IMR-90 (cell line): ENCODE measurements at regions not wholly inside any gene's neighbourhood (a gene's known extent, or its start where the extent isn't known, plus 50 kb on each side); places are given as distances from the start of the nearest gene placed in this dataset.

ENCODE experiments used
- ATAC-seq: fragments of 200-7000 bp; cut with Tn5 transposase; 2 replicates; pipeline ENCODE4 v1.9.1; 2020; ENCODE audit warnings: low read depth, mild to moderate bottlenecking, moderate library complexity
- BruUV-seq: library from RNA; stranded (reverse); fragments of 400-500 nt; replicated peaks from 2 replicates; lab custom pipeline; 2021; lab: Mats Ljungman, UMichigan
- CTCF ChIA-PET: fragments of 300-600 bp; formaldehyde crosslinking; extraction: SDS; loops from one replicate; lab custom pipeline; 2021; ENCODE audit warnings: antibody characterized with exemption; lab: Yijun Ruan, JAX
- POLR2A ChIA-PET: fragments of 300-600 bp; sonication (Branson Sonifier 250); formaldehyde crosslinking; loops from one replicate; lab custom pipeline; 2022; ENCODE audit warnings: antibody characterized with exemption; ENCODE audit not compliant: unreplicated experiment; lab: Charles Lee
- DNase-seq: peaks from one replicate; pipeline ENCODE4 v3.0.0; 2013
- H2AFZ ChIP-seq: replicated peaks from 2 replicates; pipeline ENCODE3; 2013; ENCODE audit warnings: low read length, mild to moderate bottlenecking; ENCODE audit not compliant: poor library complexity
- H2AK5ac ChIP-seq: 2 replicates; pipeline ENCODE4 v1.6.1; 2013; ENCODE audit warnings: low read depth, low read length, inconsistent platforms
- H2AK9ac ChIP-seq: replicated peaks from 2 replicates; pipeline ENCODE3; 2013; ENCODE audit warnings: mild to moderate bottlenecking, low read depth, low read length, moderate library complexity; ENCODE audit not compliant: poor library complexity
- H2BK120ac ChIP-seq: 2 replicates; pipeline ENCODE4 v1.6.1; 2013; ENCODE audit warnings: low read depth, low read length, inconsistent platforms
- H2BK15ac ChIP-seq: 3 replicates; pipeline ENCODE4 v1.6.1; 2013; ENCODE audit warnings: low read depth, low read length, inconsistent platforms
- H2BK20ac ChIP-seq: 2 replicates; pipeline ENCODE4 v1.6.1; 2013; ENCODE audit warnings: low read depth, mild to moderate bottlenecking, inconsistent platforms, low read length, moderate library complexity
- H2BK5ac ChIP-seq: 2 replicates; pipeline ENCODE4 v1.6.1; 2013; ENCODE audit warnings: mild to moderate bottlenecking, low read depth, low read length, inconsistent platforms; ENCODE audit not compliant: poor library complexity, severe bottlenecking
- H3K14ac ChIP-seq: replicated peaks from 2 replicates; pipeline ENCODE4 v1.6.1; 2013; ENCODE audit warnings: low read depth, low read length, inconsistent platforms
- H3K18ac ChIP-seq: 2 replicates; pipeline ENCODE4 v1.6.1; 2013; ENCODE audit warnings: low read depth, low read length, control low read depth
- H3K23ac ChIP-seq: 2 replicates; pipeline ENCODE4 v1.6.1; 2013; ENCODE audit warnings: low read depth, low read length, inconsistent platforms
- H3K27ac ChIP-seq: 2 replicates; pipeline ENCODE4 v1.5.1; 2013; ENCODE audit warnings: mild to moderate bottlenecking, control low read depth, low read length; ENCODE audit not compliant: insufficient read depth
- H3K27me3 ChIP-seq: 2 replicates; pipeline ENCODE4 v1.6.1; 2013; ENCODE audit warnings: low read length; ENCODE audit not compliant: control insufficient read depth, insufficient read depth
- H3K36me3 ChIP-seq: 2 replicates; pipeline ENCODE4 v1.6.1; 2013; ENCODE audit warnings: low read length, mixed read lengths; ENCODE audit not compliant: control insufficient read depth, insufficient read depth
- H3K4ac ChIP-seq: 2 replicates; pipeline ENCODE4 v1.6.1; 2013; ENCODE audit warnings: low read depth, low read length, inconsistent platforms
- H3K4me1 ChIP-seq: 2 replicates; pipeline ENCODE4 v1.6.1; 2013; ENCODE audit warnings: low read length, mixed read lengths; ENCODE audit not compliant: control insufficient read depth, insufficient read depth
- H3K4me2 ChIP-seq: 2 replicates; pipeline ENCODE4 v1.6.1; 2013; ENCODE audit warnings: low read depth, mild to moderate bottlenecking, control low read depth, low read length, moderate library complexity
- H3K4me3 ChIP-seq: 2 replicates; pipeline ENCODE4 v1.5.1; 2013; ENCODE audit warnings: low read depth, mild to moderate bottlenecking, control low read depth, low read length, moderate library complexity; ENCODE audit not compliant: insufficient read depth
- H3K56ac ChIP-seq: 2 replicates; pipeline ENCODE4 v1.6.1; 2013; ENCODE audit warnings: low read length, inconsistent platforms; ENCODE audit not compliant: insufficient read depth; ENCODE audit errors: extremely low read depth
- H3K79me1 ChIP-seq, 2 experiments: 2 replicates each; pipeline ENCODE4 v1.6.1; 2013; ENCODE audit warnings: low read length in 2 of 2, inconsistent platforms in 1 of 2, low read depth in 1 of 2
- H3K9ac ChIP-seq: 2 replicates; pipeline ENCODE4 v1.6.1; 2013; ENCODE audit warnings: low read depth, low read length, control low read depth
- H3K9me1 ChIP-seq: 2 replicates; pipeline ENCODE4 v1.6.1; 2013; ENCODE audit warnings: low read length, inconsistent platforms; ENCODE audit not compliant: insufficient read depth
- H3K9me3 ChIP-seq: 2 replicates; pipeline ENCODE4 v1.6.1; 2013; ENCODE audit warnings: low read length; ENCODE audit not compliant: control insufficient read depth, insufficient read depth
- H4K20me1 ChIP-seq: 2 replicates; pipeline ENCODE4 v1.6.1; 2013; ENCODE audit warnings: low read length, inconsistent platforms; ENCODE audit not compliant: insufficient read depth
- H4K5ac ChIP-seq: 2 replicates; pipeline ENCODE4 v1.6.1; 2013; ENCODE audit warnings: mild to moderate bottlenecking, low read depth, low read length, control low read depth
- H4K8ac ChIP-seq, 2 experiments: 2 replicates each; pipeline ENCODE4 v1.6.1; 2013; ENCODE audit warnings: low read depth in 2 of 2, low read length in 2 of 2, control low read depth in 1 of 2, inconsistent platforms in 1 of 2
- H4K91ac ChIP-seq: 2 replicates; pipeline ENCODE4 v1.6.1; 2013; ENCODE audit warnings: low read depth, low read length, inconsistent platforms; ENCODE audit not compliant: insufficient read depth
- CEBPB ChIP-seq: IDR thresholded peaks from 2 replicates; pipeline ENCODE4 v1.6.1; 2012; ENCODE audit warnings: low read depth, low read length, improper control_type of control experiment
- CHD1 ChIP-seq: IDR thresholded peaks from 2 replicates; pipeline ENCODE4 v1.6.1; 2012; ENCODE audit warnings: low read depth, low read length, improper control_type of control experiment
- FOS ChIP-seq: fragments of 150-350 bp; IDR thresholded peaks from 2 replicates; pipeline ENCODE4 v1.6.1; 2016; ENCODE audit warnings: low read depth, low read length
- MAFK ChIP-seq: IDR thresholded peaks from 2 replicates; pipeline ENCODE4 v1.6.1; 2012; ENCODE audit warnings: low read depth, low read length, improper control_type of control experiment
- MXI1 ChIP-seq: IDR thresholded peaks from 2 replicates; pipeline ENCODE4 v1.6.1; 2012; ENCODE audit warnings: low read depth, mild to moderate bottlenecking, low read length, moderate library complexity, borderline replicate concordance
- NFE2L2 ChIP-seq: fragments of 150-350 bp; IDR thresholded peaks from 2 replicates; pipeline ENCODE4 v1.6.1; 2016; ENCODE audit warnings: low read depth, mild to moderate bottlenecking, low read length
- POLR2A ChIP-seq: IDR thresholded peaks from 2 replicates; pipeline ENCODE4 v1.6.1; 2012; ENCODE audit warnings: mild to moderate bottlenecking, low read depth, low read length
- RAD21 ChIP-seq: IDR thresholded peaks from 2 replicates; pipeline ENCODE4 v1.6.1; 2012; ENCODE audit warnings: low read length, improper control_type of control experiment
- RCOR1 ChIP-seq: IDR thresholded peaks from 2 replicates; pipeline ENCODE4 v1.6.1; 2012; ENCODE audit warnings: mild to moderate bottlenecking, low read length, improper control_type of control experiment; ENCODE audit not compliant: insufficient replicate concordance
- RFX5 ChIP-seq: IDR thresholded peaks from 2 replicates; pipeline ENCODE4 v1.8.0; 2012; ENCODE audit warnings: low read depth, mild to moderate bottlenecking, low read length, moderate library complexity
- SMC3 ChIP-seq: fragments of 150-350 bp; IDR thresholded peaks from 2 replicates; pipeline ENCODE4 v1.6.1; 2016; ENCODE audit warnings: low read depth, mild to moderate bottlenecking, antibody characterized with exemption, low read length, moderate library complexity
- whole genome bisulfite sequencing, 2 experiments: methylation state at CpG; one replicate each; pipeline versions ENCODE4 v1.1.5 to v1.1.7; 2013; ENCODE audit warnings: missing lambda C conversion rate in 2 of 2; ENCODE audit not compliant: insufficient read length in 1 of 2; ENCODE audit errors: extremely low coverage in 2 of 2; 5-methylcytosine and 5-hydroxymethylcytosine counted together
- dilution Hi-C: fragments of 300-500 bp; cut with HindIII; formaldehyde crosslinking; loops from one replicate; pipeline ENCODE4 v1.14.3; 2018; ENCODE audit warnings: low sequenced_read_pairs; ENCODE audit not compliant: unreplicated experiment
- in situ Hi-C: fragments of 300-500 bp; cut with MboI; formaldehyde crosslinking; loops from 3 replicates; pipeline ENCODE4 v1.14.3; 2019; ENCODE audit warnings: low sequenced_read_pairs, inconsistent platforms, mixed read lengths
- intact Hi-C: fragments of 100-400 bp; cut with micrococcal nuclease; formaldehyde crosslinking; loops from 2 replicates; pipeline ENCODE4 v1.10.0; 2022
- TF ChIP-seq, protein P1 (sequence below): fragments of 150-350 bp; IDR thresholded peaks from 2 replicates; pipeline ENCODE4 v1.6.1; 2017; ENCODE audit warnings: mild to moderate bottlenecking, antibody characterized with exemption, low read length, low read depth

DNA sequence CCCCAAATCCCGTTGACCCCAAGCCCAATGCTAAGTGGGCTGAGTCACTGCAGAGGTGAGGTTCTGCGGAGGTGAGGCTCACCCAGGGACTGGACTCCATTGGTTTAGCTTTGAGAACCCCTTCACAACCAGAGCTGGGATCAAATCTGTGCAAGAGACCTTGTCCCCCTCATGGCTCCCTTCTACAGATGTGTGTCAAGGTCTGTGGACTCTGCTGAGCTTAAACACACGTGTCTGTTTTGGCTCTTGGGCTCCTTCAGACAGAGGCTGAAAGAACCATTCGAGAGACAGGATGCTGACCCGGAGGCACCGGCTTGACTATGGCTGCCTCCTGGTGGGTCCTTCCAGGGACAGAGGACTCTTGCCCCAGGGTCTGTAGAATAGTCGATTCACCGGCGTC is 190.3 kb downstream of the LPIN1 start:
- ChIA-PET POLR2A (no interaction called here), CTCF (interaction anchor here (0.6 kb wide), 2 partner anchors 9 to 391 kb away, joined by 3 to 4 read pairs; no protein-coding TSS in a partner anchor)
- in situ Hi-C loops = no loop called here

More for the DNA sequence above, 190.3 kb downstream of the LPIN1 start:
- intact Hi-C loops (no loop called here), dilution Hi-C loops (no loop called here)
- H3K9ac ChIP-seq = no peak overlapping the region
- no peaks in the 10 kb centered on the region for H3K4me1 ChIP-seq
- H2AFZ ChIP-seq = no peak overlapping the region
- no peak overlapping the region for H3K4ac ChIP-seq
- H3K27ac ChIP-seq = no peak overlapping the region
- H3K23ac ChIP-seq = no peak overlapping the region
- no TSS peak for BruUV-seq
- TF ChIP-seq RFX5 (no peak), CHD1 (no peak), CEBPB (no peak), NFE2L2 (no peak), RCOR1 (no peak), SMC3 (no peak), POLR2A (no peak), MAFK (no peak), FOS (no peak), MXI1 (no peak), RAD21 (no peak)
- TF ChIP-seq, protein P1, sequence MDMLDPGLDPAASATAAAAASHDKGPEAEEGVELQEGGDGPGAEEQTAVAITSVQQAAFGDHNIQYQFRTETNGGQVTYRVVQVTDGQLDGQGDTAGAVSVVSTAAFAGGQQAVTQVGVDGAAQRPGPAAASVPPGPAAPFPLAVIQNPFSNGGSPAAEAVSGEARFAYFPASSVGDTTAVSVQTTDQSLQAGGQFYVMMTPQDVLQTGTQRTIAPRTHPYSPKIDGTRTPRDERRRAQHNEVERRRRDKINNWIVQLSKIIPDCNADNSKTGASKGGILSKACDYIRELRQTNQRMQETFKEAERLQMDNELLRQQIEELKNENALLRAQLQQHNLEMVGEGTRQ = no peak
- H3K36me3 ChIP-seq = no peaks in the 10 kb centered on the region
- no peak overlapping the region for H3K4me3 ChIP-seq
- no peak overlapping the region for H2BK15ac ChIP-seq
- H4K20me1 ChIP-seq = no peaks in the 10 kb centered on the region
- H2BK20ac ChIP-seq = no peak overlapping the region
- no peak overlapping the region for H3K14ac ChIP-seq
- no peak overlapping the region for H3K56ac ChIP-seq
- no peaks in the 10 kb centered on the region for H3K79me1 ChIP-seq
- no peak overlapping the region for H3K4me2 ChIP-seq
- no peak overlapping the region for H2BK5ac ChIP-seq
- no peak overlapping the region for H2BK120ac ChIP-seq
- 71% methylated on average over 4 of the region's 9 CpGs; no CpG with 5 or more reads in 1 of the 2 experiments for WGBS, 2 experiments
- peaks cover 3% of the 10 kb centered on the region for H3K27me3 ChIP-seq
- H4K5ac ChIP-seq = no peak overlapping the region
- DNase-seq = no peak
- no peaks in the 10 kb centered on the region for H3K9me1 ChIP-seq
- H4K91ac ChIP-seq = no peak overlapping the region
- H2AK9ac ChIP-seq = no peak overlapping the region
- no peaks in the 10 kb centered on the region for H3K9me3 ChIP-seq
- H3K18ac ChIP-seq = no peak overlapping the region
- no peak for ATAC-seq
- no peak overlapping the region for H2AK5ac ChIP-seq
- no peak overlapping the region for H4K8ac ChIP-seq
